ENCODE measurements at regions not wholly inside any gene's neighbourhood (a gene's known extent, or its start where the extent isn't known, plus 50 kb on each side); places are given as distances from the start of the nearest gene placed in this dataset.

- WGBS = 88% methylated on average over 6 of the region's 6 CpGs
- DNase-seq (ENCODE audit: extremely low spot score) = no peak
- no peak overlapping the region for H3K4me3 ChIP-seq (ENCODE audit: low read depth, low read length)
- H3K27ac ChIP-seq (ENCODE audit: low read depth) = no peak overlapping the region
- H3K36me3 ChIP-seq (ENCODE audit: insufficient read depth) = no peaks in the 10 kb centered on the region
- no peaks in the 10 kb centered on the region for H3K4me1 ChIP-seq (ENCODE audit: insufficient read depth)
Observed at GRCh38 chr19:31126236-31126635, 223.0 kb downstream of the TSHZ3 start.

GRCh38 chr19:31125071-31125470 is 224.2 kb downstream of the TSHZ3 start:
- Histone ChIP-seq H3K4me1 (ENCODE audit: insufficient read depth) (no peaks in the 10 kb centered on the region), H3K4me3 (ENCODE audit: low read depth, low read length) (no peak overlapping the region), H3K36me3 (ENCODE audit: insufficient read depth) (no peaks in the 10 kb centered on the region), H3K27ac (ENCODE audit: low read depth) (no peak overlapping the region)
- DNase-seq (ENCODE audit: extremely low spot score) = no peak
- 96% methylated on average over 5 of the region's 5 CpGs for WGBS

- 97% methylated on average over 6 of the region's 6 CpGs for WGBS
- DNase-seq (ENCODE audit: extremely low spot score) = no peak
- Histone ChIP-seq H3K36me3 (ENCODE audit: insufficient read depth) (no peaks in the 10 kb centered on the region), H3K27ac (ENCODE audit: low read depth) (no peak overlapping the region), H3K4me1 (ENCODE audit: insufficient read depth) (no peaks in the 10 kb centered on the region), H3K4me3 (ENCODE audit: low read depth, low read length) (no peak overlapping the region)
Observed at GRCh38 chr19:31121501-31121900, 227.7 kb downstream of the TSHZ3 start.

- Histone ChIP-seq H3K4me1 (ENCODE audit: insufficient read depth) (no peaks in the 10 kb centered on the region), H3K36me3 (ENCODE audit: insufficient read depth) (no peaks in the 10 kb centered on the region), H3K4me3 (ENCODE audit: low read depth, low read length) (no peak overlapping the region), H3K27ac (ENCODE audit: low read depth) (no peak overlapping the region)
- WGBS = 90% methylated on average over 6 of the region's 6 CpGs
- no peak for DNase-seq (ENCODE audit: extremely low spot score)
Observed at GRCh38 chr19:31120952-31121351, 228.3 kb downstream of the TSHZ3 start.

- Histone ChIP-seq H3K4me3 (ENCODE audit: low read depth, low read length) (no peak overlapping the region), H3K36me3 (ENCODE audit: insufficient read depth) (no peaks in the 10 kb centered on the region), H3K4me1 (ENCODE audit: insufficient read depth) (no peaks in the 10 kb centered on the region), H3K27ac (ENCODE audit: low read depth) (no peak overlapping the region)
- no peak for DNase-seq (ENCODE audit: extremely low spot score)
- WGBS = 95% methylated on average over 5 of the region's 5 CpGs
Observed at GRCh38 chr19:31119951-31120690, 229.1 kb downstream of the TSHZ3 start.

GRCh38 chr19:31118986-31119385 is 230.2 kb downstream of the TSHZ3 start:
- WGBS = 50% methylated on average over 4 of the region's 4 CpGs
- H3K4me1 ChIP-seq (ENCODE audit: insufficient read depth) = no peaks in the 10 kb centered on the region
- no peak for DNase-seq (ENCODE audit: extremely low spot score)
- H3K27ac ChIP-seq (ENCODE audit: low read depth) = no peak overlapping the region
- H3K36me3 ChIP-seq (ENCODE audit: insufficient read depth) = no peaks in the 10 kb centered on the region
- no peak overlapping the region for H3K4me3 ChIP-seq (ENCODE audit: low read depth, low read length)

- Histone ChIP-seq H3K4me1 (ENCODE audit: insufficient read depth) (no peaks in the 10 kb centered on the region), H3K4me3 (ENCODE audit: low read depth, low read length) (no peak overlapping the region), H3K36me3 (ENCODE audit: insufficient read depth) (no peaks in the 10 kb centered on the region), H3K27ac (ENCODE audit: low read depth) (no peak overlapping the region)
- DNase-seq (ENCODE audit: extremely low spot score) = no peak
- WGBS = 71% methylated on average over 15 of the region's 15 CpGs
Observed at GRCh38 chr19:31118287-31118955, 230.8 kb downstream of the TSHZ3 start.

GRCh38 chr19:31114585-31114984 is 234.7 kb downstream of the TSHZ3 start:
- no peak overlapping the region for H3K27ac ChIP-seq (ENCODE audit: low read depth)
- DNase-seq (ENCODE audit: extremely low spot score) = no peak
- no peaks in the 10 kb centered on the region for H3K36me3 ChIP-seq (ENCODE audit: insufficient read depth)
- no peak overlapping the region for H3K4me3 ChIP-seq (ENCODE audit: low read depth, low read length)
- no peaks in the 10 kb centered on the region for H3K4me1 ChIP-seq (ENCODE audit: insufficient read depth)

GRCh38 chr19:31113293-31113692 is 235.9 kb downstream of the TSHZ3 start:
- H3K27ac ChIP-seq (ENCODE audit: low read depth) = no peak overlapping the region
- DNase-seq (ENCODE audit: extremely low spot score) = no peak
- no peak overlapping the region for H3K4me3 ChIP-seq (ENCODE audit: low read depth, low read length)
- no peaks in the 10 kb centered on the region for H3K4me1 ChIP-seq (ENCODE audit: insufficient read depth)
- 35% methylated on average over 1 of the region's 1 CpG for WGBS
- H3K36me3 ChIP-seq (ENCODE audit: insufficient read depth) = no peaks in the 10 kb centered on the region

GRCh38 chr19:31112158-31112557 is 237.1 kb downstream of the TSHZ3 start:
- WGBS = 92% methylated on average over 9 of the region's 9 CpGs
- H3K4me3 ChIP-seq (ENCODE audit: low read depth, low read length) = no peak overlapping the region
- no peaks in the 10 kb centered on the region for H3K36me3 ChIP-seq (ENCODE audit: insufficient read depth)
- no peak overlapping the region for H3K27ac ChIP-seq (ENCODE audit: low read depth)
- no peak for DNase-seq (ENCODE audit: extremely low spot score)
- H3K4me1 ChIP-seq (ENCODE audit: insufficient read depth) = no peaks in the 10 kb centered on the region

- Histone ChIP-seq H3K4me3 (ENCODE audit: low read depth, low read length) (no peak overlapping the region), H3K4me1 (ENCODE audit: insufficient read depth) (no peaks in the 10 kb centered on the region), H3K27ac (ENCODE audit: low read depth) (no peak overlapping the region), H3K36me3 (ENCODE audit: insufficient read depth) (no peaks in the 10 kb centered on the region)
- no peak for DNase-seq (ENCODE audit: extremely low spot score)
- WGBS = 75% methylated on average over 3 of the region's 3 CpGs
Observed at GRCh38 chr19:31111741-31112140, 237.5 kb downstream of the TSHZ3 start.

GRCh38 chr19:31110336-31110735 is 238.9 kb downstream of the TSHZ3 start:
- DNase-seq (ENCODE audit: extremely low spot score) = no peak
- WGBS = 83% methylated on average over 5 of the region's 5 CpGs

GRCh38 chr19:31109636-31110035 is 239.6 kb downstream of the TSHZ3 start:
- Histone ChIP-seq H3K36me3 (ENCODE audit: insufficient read depth) (no peaks in the 10 kb centered on the region), H3K4me1 (ENCODE audit: insufficient read depth) (no peaks in the 10 kb centered on the region), H3K4me3 (ENCODE audit: low read depth, low read length) (no peak overlapping the region), H3K27ac (ENCODE audit: low read depth) (no peak overlapping the region)
- no peak for DNase-seq (ENCODE audit: extremely low spot score)
- 64% methylated on average over 2 of the region's 2 CpGs for WGBS

More at GRCh38 chr19:31110336-31110735, 238.9 kb downstream of the TSHZ3 start:
- H3K36me3 ChIP-seq (ENCODE audit: insufficient read depth) = no peaks in the 10 kb centered on the region
- H3K27ac ChIP-seq (ENCODE audit: low read depth) = no peak overlapping the region
- H3K4me3 ChIP-seq (ENCODE audit: low read depth, low read length) = no peak overlapping the region
- no peaks in the 10 kb centered on the region for H3K4me1 ChIP-seq (ENCODE audit: insufficient read depth)

GRCh38 chr19:31107096-31107495 is 242.1 kb downstream of the TSHZ3 start:
- Histone ChIP-seq H3K4me1 (ENCODE audit: insufficient read depth) (no peaks in the 10 kb centered on the region), H3K27ac (ENCODE audit: low read depth) (no peak overlapping the region), H3K36me3 (ENCODE audit: insufficient read depth) (no peaks in the 10 kb centered on the region), H3K4me3 (ENCODE audit: low read depth, low read length) (no peak overlapping the region)
- 92% methylated on average over 8 of the region's 8 CpGs for WGBS
- no peak for DNase-seq (ENCODE audit: extremely low spot score)

All from urinary bladder (tissue), 3 donors.